22Rv1 (cell line): ENCODE measurements at regions not wholly inside any gene's neighbourhood (a gene's known extent, or its start where the extent isn't known, plus 50 kb on each side); places are given as distances from the start of the nearest gene placed in this dataset.

Experiments
- ZFX ChIP-seq: fragments of 450-650 bp; IDR thresholded peaks from 2 replicates; pipeline ENCODE4 v1.6.1; 2017; ENCODE audit warnings: antibody characterized with exemption, borderline replicate concordance
- TF ChIP-seq, protein P1 (sequence below): fragments of 450-650 bp; IDR thresholded peaks from 2 replicates; pipeline ENCODE4 v1.5.1; 2017; ENCODE audit warnings: mild to moderate bottlenecking

DNA sequence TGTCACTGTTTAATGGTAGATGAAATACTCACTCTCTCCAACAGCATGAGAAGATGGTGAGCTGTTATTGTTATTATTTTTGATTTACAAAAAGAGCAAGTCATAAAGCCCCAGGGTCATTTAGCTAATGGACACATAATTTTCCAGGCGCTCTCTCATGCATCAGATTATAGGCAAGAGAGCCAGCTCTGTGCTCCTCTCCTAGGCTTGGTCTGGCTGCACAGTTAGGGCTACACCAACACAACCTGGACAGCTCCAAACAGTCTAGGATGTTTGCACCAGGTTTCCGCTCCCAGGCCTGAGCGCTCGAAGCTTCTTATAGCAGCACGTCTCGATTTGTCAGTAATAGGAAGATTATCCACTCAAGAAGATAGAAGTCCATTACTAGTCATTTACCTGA is 123.7 kb downstream of the FAM43A start:
- TF ChIP-seq, protein P1, sequence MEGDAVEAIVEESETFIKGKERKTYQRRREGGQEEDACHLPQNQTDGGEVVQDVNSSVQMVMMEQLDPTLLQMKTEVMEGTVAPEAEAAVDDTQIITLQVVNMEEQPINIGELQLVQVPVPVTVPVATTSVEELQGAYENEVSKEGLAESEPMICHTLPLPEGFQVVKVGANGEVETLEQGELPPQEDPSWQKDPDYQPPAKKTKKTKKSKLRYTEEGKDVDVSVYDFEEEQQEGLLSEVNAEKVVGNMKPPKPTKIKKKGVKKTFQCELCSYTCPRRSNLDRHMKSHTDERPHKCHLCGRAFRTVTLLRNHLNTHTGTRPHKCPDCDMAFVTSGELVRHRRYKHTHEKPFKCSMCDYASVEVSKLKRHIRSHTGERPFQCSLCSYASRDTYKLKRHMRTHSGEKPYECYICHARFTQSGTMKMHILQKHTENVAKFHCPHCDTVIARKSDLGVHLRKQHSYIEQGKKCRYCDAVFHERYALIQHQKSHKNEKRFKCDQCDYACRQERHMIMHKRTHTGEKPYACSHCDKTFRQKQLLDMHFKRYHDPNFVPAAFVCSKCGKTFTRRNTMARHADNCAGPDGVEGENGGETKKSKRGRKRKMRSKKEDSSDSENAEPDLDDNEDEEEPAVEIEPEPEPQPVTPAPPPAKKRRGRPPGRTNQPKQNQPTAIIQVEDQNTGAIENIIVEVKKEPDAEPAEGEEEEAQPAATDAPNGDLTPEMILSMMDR = no peak
- no peak for TF ChIP-seq ZFX
